Karpas-422 (cell line): ENCODE measurements at regions not wholly inside any gene's neighbourhood (a gene's known extent, or its start where the extent isn't known, plus 50 kb on each side); places are given as distances from the start of the nearest gene placed in this dataset.

Experiments used
- DNase-seq: peaks from one replicate; pipeline ENCODE4 v3.0.0-alpha.2; 2015
- H2AFZ ChIP-seq: fragments of 200-600 bp; sonication (generic); 2 replicates; pipeline ENCODE4 v1.6.1; 2014; ENCODE audit warnings: antibody characterized with exemption, low read length, mixed read lengths
- H3K27ac ChIP-seq: fragments of 200-600 bp; sonication (generic); 2 replicates; pipeline ENCODE4 v1.5.1; 2014; ENCODE audit warnings: mild to moderate bottlenecking, low read length, moderate library complexity
- H3K27me3 ChIP-seq: fragments of 200-600 bp; sonication (generic); 2 replicates; pipeline ENCODE4 v1.6.1; 2014; ENCODE audit warnings: low read length, mixed read lengths
- H3K36me3 ChIP-seq: fragments of 200-600 bp; sonication (generic); 2 replicates; pipeline ENCODE4 v1.6.1; 2014; ENCODE audit warnings: low read length, mixed read lengths; ENCODE audit not compliant: insufficient read depth
- H3K4me1 ChIP-seq: fragments of 200-600 bp; sonication (generic); 2 replicates; pipeline ENCODE4 v1.6.1; 2014; ENCODE audit warnings: mild to moderate bottlenecking, low read length, mixed read lengths
- H3K4me2 ChIP-seq: fragments of 200-600 bp; sonication (generic); 2 replicates; pipeline ENCODE4 v1.6.1; 2014; ENCODE audit warnings: low read length, low read depth, mild to moderate bottlenecking; ENCODE audit not compliant: poor library complexity, severe bottlenecking
- H3K4me3 ChIP-seq: fragments of 200-600 bp; sonication (generic); 2 replicates; pipeline ENCODE4 v1.5.1; 2014; ENCODE audit warnings: mild to moderate bottlenecking, antibody characterized with exemption, low read length, mixed read lengths
- H3K79me2 ChIP-seq: fragments of 200-600 bp; sonication (generic); 2 replicates; pipeline ENCODE4 v1.6.1; 2014; ENCODE audit warnings: mild to moderate bottlenecking, low read length, mixed read lengths
- H3K9ac ChIP-seq: fragments of 200-600 bp; sonication (generic); 2 replicates; pipeline ENCODE4 v1.6.0; 2014; ENCODE audit warnings: low read length
- H3K9me2 ChIP-seq: fragments of 200-600 bp; sonication (generic), shearing (Covaris generic); replicated peaks from 2 replicates; pipeline ENCODE4 v1.6.0; 2014; ENCODE audit warnings: mild to moderate bottlenecking, low read length, moderate library complexity; ENCODE audit not compliant: insufficient read depth
- H3K9me3 ChIP-seq: fragments of 300-700, 200-600 bp; sonication (generic); 2 replicates; pipeline ENCODE4 v1.6.1; 2014; ENCODE audit warnings: low read length, mixed read lengths
- H4K20me1 ChIP-seq: fragments of 200-600 bp; sonication (generic); 2 replicates; pipeline ENCODE4 v1.6.1; 2014; ENCODE audit warnings: mild to moderate bottlenecking, antibody characterized with exemption, low read length, low read depth; ENCODE audit not compliant: insufficient read depth

GRCh38 chr12:61796846-61797245 is 463.4 kb upstream of the USP15 start:
- no peaks in the 10 kb centered on the region for H3K27me3 ChIP-seq
- H3K4me2 ChIP-seq: no peak overlapping the region
- no peaks in the 10 kb centered on the region for H4K20me1 ChIP-seq
- H3K9me3 ChIP-seq: peaks cover 5% of the 10 kb centered on the region; the same call in 1 of the 2 replicates
- no peak overlapping the region for H3K9ac ChIP-seq
- H3K27ac ChIP-seq: no peak overlapping the region
- no peaks in the 10 kb centered on the region for H3K36me3 ChIP-seq
- no peak overlapping the region for H3K4me3 ChIP-seq
- no peaks in the 10 kb centered on the region for H3K79me2 ChIP-seq
- H3K4me1 ChIP-seq: no peaks in the 10 kb centered on the region
- DNase-seq: no peak
- H3K9me2 ChIP-seq: no peaks in the 10 kb centered on the region
- H2AFZ ChIP-seq: no peak overlapping the region

- H3K27me3 ChIP-seq: no peaks in the 10 kb centered on the region
Observed at GRCh38 chr12:61797266-61797665, 462.9 kb upstream of the USP15 start.

GRCh38 chr12:61798778-61799177 is 461.4 kb upstream of the USP15 start:
- Histone ChIP-seq H4K20me1 (no peaks in the 10 kb centered on the region), H3K4me1 (no peaks in the 10 kb centered on the region), H3K4me2 (no peak overlapping the region), H3K9me3 (peaks cover 5% of the 10 kb centered on the region; the same call in 1 of the 2 replicates), H3K9me2 (no peaks in the 10 kb centered on the region), H3K27me3 (no peaks in the 10 kb centered on the region), H3K9ac (no peak overlapping the region), H3K79me2 (no peaks in the 10 kb centered on the region), H3K4me3 (no peak overlapping the region), H3K27ac (no peak overlapping the region), H3K36me3 (no peaks in the 10 kb centered on the region), H2AFZ (no peak overlapping the region)
- no peak for DNase-seq

More at GRCh38 chr12:61797266-61797665, 462.9 kb upstream of the USP15 start:
- Histone ChIP-seq H3K9ac (no peak overlapping the region), H3K79me2 (no peaks in the 10 kb centered on the region), H3K4me1 (no peaks in the 10 kb centered on the region), H3K4me2 (no peak overlapping the region), H3K27ac (no peak overlapping the region), H3K9me3 (peaks cover 5% of the 10 kb centered on the region; the same call in 1 of the 2 replicates), H3K4me3 (no peak overlapping the region), H2AFZ (no peak overlapping the region), H4K20me1 (no peaks in the 10 kb centered on the region), H3K36me3 (no peaks in the 10 kb centered on the region), H3K9me2 (no peaks in the 10 kb centered on the region)
- no peak for DNase-seq

GRCh38 chr12:61804301-61804700 is 455.9 kb upstream of the USP15 start:
- no peaks in the 10 kb centered on the region for H3K36me3 ChIP-seq
- H2AFZ ChIP-seq: no peak overlapping the region
- no peaks in the 10 kb centered on the region for H3K27me3 ChIP-seq
- no peaks in the 10 kb centered on the region for H3K79me2 ChIP-seq
- DNase-seq: no peak
- H4K20me1 ChIP-seq: no peaks in the 10 kb centered on the region
- no peak overlapping the region for H3K4me3 ChIP-seq
- H3K9ac ChIP-seq: no peak overlapping the region
- H3K27ac ChIP-seq: no peak overlapping the region
- H3K9me2 ChIP-seq: no peaks in the 10 kb centered on the region
- no peaks in the 10 kb centered on the region for H3K4me1 ChIP-seq
- no peak overlapping the region for H3K4me2 ChIP-seq
- no peaks in the 10 kb centered on the region for H3K9me3 ChIP-seq

- Histone ChIP-seq H3K79me2 (no peaks in the 10 kb centered on the region), H4K20me1 (no peaks in the 10 kb centered on the region), H3K4me3 (no peak overlapping the region), H3K9me3 (no peaks in the 10 kb centered on the region; the same call in 1 of the 2 replicates), H3K9ac (no peak overlapping the region), H3K4me1 (no peaks in the 10 kb centered on the region), H3K9me2 (no peaks in the 10 kb centered on the region), H3K4me2 (no peak overlapping the region), H2AFZ (no peak overlapping the region), H3K27me3 (no peaks in the 10 kb centered on the region), H3K36me3 (no peaks in the 10 kb centered on the region), H3K27ac (no peak overlapping the region)
- no peak for DNase-seq
Observed at GRCh38 chr12:61808856-61809255, 451.3 kb upstream of the USP15 start.

GRCh38 chr12:61810486-61810885 is 449.7 kb upstream of the USP15 start:
- Histone ChIP-seq H2AFZ (no peak overlapping the region), H3K9me3 (no peaks in the 10 kb centered on the region; the same call in 1 of the 2 replicates), H3K9ac (no peak overlapping the region), H3K4me1 (no peaks in the 10 kb centered on the region), H3K4me2 (no peak overlapping the region), H3K9me2 (no peaks in the 10 kb centered on the region), H3K36me3 (no peaks in the 10 kb centered on the region), H4K20me1 (no peaks in the 10 kb centered on the region), H3K4me3 (no peak overlapping the region), H3K27me3 (no peaks in the 10 kb centered on the region), H3K79me2 (no peaks in the 10 kb centered on the region), H3K27ac (no peak overlapping the region)
- no peak for DNase-seq

GRCh38 chr12:61821381-61821780 is 438.8 kb upstream of the USP15 start:
- H3K27me3 ChIP-seq: no peaks in the 10 kb centered on the region
- no peak for DNase-seq
- no peaks in the 10 kb centered on the region for H3K4me1 ChIP-seq
- no peaks in the 10 kb centered on the region for H3K79me2 ChIP-seq
- H2AFZ ChIP-seq: no peak overlapping the region
- H3K36me3 ChIP-seq: no peaks in the 10 kb centered on the region
- H3K4me2 ChIP-seq: no peak overlapping the region
- H3K4me3 ChIP-seq: no peak overlapping the region
- H3K27ac ChIP-seq: no peak overlapping the region
- H3K9me3 ChIP-seq: peaks cover 15% of the 10 kb centered on the region
- no peaks in the 10 kb centered on the region for H4K20me1 ChIP-seq
- no peaks in the 10 kb centered on the region for H3K9me2 ChIP-seq
- H3K9ac ChIP-seq: no peak overlapping the region

GRCh38 chr12:61823102-61823501 is 437.1 kb upstream of the USP15 start:
- H3K4me1 ChIP-seq: no peaks in the 10 kb centered on the region
- H3K27me3 ChIP-seq: no peaks in the 10 kb centered on the region
- H3K9me3 ChIP-seq: peaks cover 10% of the 10 kb centered on the region
- H3K79me2 ChIP-seq: no peaks in the 10 kb centered on the region
- H3K9me2 ChIP-seq: no peaks in the 10 kb centered on the region
- H3K4me2 ChIP-seq: no peak overlapping the region
- no peaks in the 10 kb centered on the region for H4K20me1 ChIP-seq
- no peak overlapping the region for H3K27ac ChIP-seq
- H3K36me3 ChIP-seq: no peaks in the 10 kb centered on the region
- DNase-seq: no peak
- H3K4me3 ChIP-seq: no peak overlapping the region
- H2AFZ ChIP-seq: no peak overlapping the region
- no peak overlapping the region for H3K9ac ChIP-seq

GRCh38 chr12:61846765-61847164 is 413.4 kb upstream of the USP15 start:
- Histone ChIP-seq H3K4me3 (no peak overlapping the region), H3K9ac (no peak overlapping the region), H3K27ac (no peak overlapping the region), H2AFZ (no peak overlapping the region), H4K20me1 (no peaks in the 10 kb centered on the region), H3K27me3 (no peaks in the 10 kb centered on the region), H3K4me2 (no peak overlapping the region), H3K79me2 (no peaks in the 10 kb centered on the region), H3K9me3 (no peaks in the 10 kb centered on the region; the same call in 1 of the 2 replicates), H3K36me3 (no peaks in the 10 kb centered on the region), H3K9me2 (no peaks in the 10 kb centered on the region; the same call in 1 of the 2 replicates), H3K4me1 (no peaks in the 10 kb centered on the region)
- DNase-seq: no peak
